KMS-11 (cell line): ENCODE measurements at regions not wholly inside any gene's neighbourhood (a gene's known extent, or its start where the extent isn't known, plus 50 kb on each side); places are given as distances from the start of the nearest gene placed in this dataset.

Experiments
- H2AFZ ChIP-seq: fragments of 200-600 bp; sonication (generic); 2 replicates; pipeline ENCODE4 v1.6.1; 2016; ENCODE audit warnings: antibody characterized with exemption, mixed run types, low read depth
- H3K27ac ChIP-seq: fragments of 200-600 bp; sonication (generic); 2 replicates; pipeline ENCODE4 v1.6.1; 2016; ENCODE audit warnings: mild to moderate bottlenecking, mixed run types
- H3K27me3 ChIP-seq: fragments of 200-600 bp; sonication (generic); 2 replicates; pipeline ENCODE4 v1.6.1; 2017; ENCODE audit warnings: mild to moderate bottlenecking, low read depth, mixed run types, moderate library complexity; ENCODE audit not compliant: insufficient read depth
- H3K36me3 ChIP-seq: fragments of 200-600 bp; sonication (generic); 2 replicates; pipeline ENCODE4 v1.6.1; 2017; ENCODE audit warnings: mild to moderate bottlenecking, mixed run types; ENCODE audit not compliant: insufficient read depth
- H3K4me1 ChIP-seq: fragments of 200-600 bp; sonication (generic); 2 replicates; pipeline ENCODE4 v1.6.1; 2016; ENCODE audit warnings: mild to moderate bottlenecking, low read depth, mixed run types; ENCODE audit not compliant: poor library complexity, severe bottlenecking
- H3K4me2 ChIP-seq: fragments of 200-600 bp; sonication (generic); 2 replicates; pipeline ENCODE4 v1.7.0; 2016; ENCODE audit warnings: mild to moderate bottlenecking, mixed run types
- H3K4me3 ChIP-seq: fragments of 200-600 bp; sonication (generic); IDR thresholded peaks from 2 replicates; pipeline ENCODE4 v1.6.1; 2017; ENCODE audit warnings: low read depth, low read length, mixed read lengths; ENCODE audit not compliant: insufficient read depth
- H3K79me2 ChIP-seq: fragments of 200-600 bp; sonication (generic); 2 replicates; pipeline ENCODE4 v1.6.1; 2016; ENCODE audit warnings: low read depth, mixed run types; ENCODE audit not compliant: insufficient read depth
- H3K9ac ChIP-seq: fragments of 200-600 bp; sonication (generic); 2 replicates; pipeline ENCODE4 v1.6.1; 2016; ENCODE audit warnings: mild to moderate bottlenecking, mixed run types
- H4K20me1 ChIP-seq: fragments of 200-600 bp; sonication (generic); 2 replicates; pipeline ENCODE4 v1.6.1; 2016; ENCODE audit warnings: mild to moderate bottlenecking, mixed run types; ENCODE audit not compliant: insufficient read depth
- CTCF ChIP-seq: fragments of 200-600 bp; sonication (generic); conservative IDR thresholded peaks from 2 replicates; pipeline ENCODE4 v1.6.1; 2017; ENCODE audit warnings: low read depth, mild to moderate bottlenecking, antibody characterized with exemption, low read length, moderate library complexity, mixed read lengths

- H3K4me2 ChIP-seq: no peak overlapping the region
- H3K79me2 ChIP-seq: no peaks in the 10 kb centered on the region
Observed at GRCh38 chr3:84538597-84538996, 420.2 kb upstream of the CADM2 start.

GRCh38 chr3:84547207-84547606 is 411.6 kb upstream of the CADM2 start:
- Histone ChIP-seq H3K9ac (no peak overlapping the region), H2AFZ (no peak overlapping the region), H3K79me2 (no peaks in the 10 kb centered on the region), H4K20me1 (no peaks in the 10 kb centered on the region), H3K4me3 (no peak overlapping the region), H3K4me2 (no peak overlapping the region), H3K27me3 (no peaks in the 10 kb centered on the region), H3K27ac (no peak overlapping the region), H3K4me1 (no peaks in the 10 kb centered on the region), H3K36me3 (no peaks in the 10 kb centered on the region)
- TF ChIP-seq CTCF: no peak

More at GRCh38 chr3:84538597-84538996, 420.2 kb upstream of the CADM2 start:
- H3K27ac ChIP-seq: no peak overlapping the region
- H2AFZ ChIP-seq: no peak overlapping the region
- H3K4me3 ChIP-seq: no peak overlapping the region
- H3K9ac ChIP-seq: no peak overlapping the region
- TF ChIP-seq CTCF: no peak
- H3K36me3 ChIP-seq: no peaks in the 10 kb centered on the region
- no peaks in the 10 kb centered on the region for H3K4me1 ChIP-seq
- no peaks in the 10 kb centered on the region for H4K20me1 ChIP-seq
- no peaks in the 10 kb centered on the region for H3K27me3 ChIP-seq

GRCh38 chr3:84547971-84548970 is 410.5 kb upstream of the CADM2 start:
- H3K79me2 ChIP-seq: no peaks in the 10 kb centered on the region
- H4K20me1 ChIP-seq: no peaks in the 10 kb centered on the region
- no peak overlapping the region for H3K9ac ChIP-seq
- H2AFZ ChIP-seq: peak overlapping the region; percentile 30
- no peak overlapping the region for H3K4me2 ChIP-seq
- no peak overlapping the region for H3K4me3 ChIP-seq
- no peaks in the 10 kb centered on the region for H3K4me1 ChIP-seq
- H3K27me3 ChIP-seq: no peaks in the 10 kb centered on the region
- no peaks in the 10 kb centered on the region for H3K36me3 ChIP-seq
- TF ChIP-seq CTCF: peak; percentile 55
- no peak overlapping the region for H3K27ac ChIP-seq

GRCh38 chr3:84555629-84556028 is 403.2 kb upstream of the CADM2 start:
- H3K4me3 ChIP-seq: no peak overlapping the region
- H3K27ac ChIP-seq: no peak overlapping the region
- no peaks in the 10 kb centered on the region for H4K20me1 ChIP-seq
- H3K9ac ChIP-seq: no peak overlapping the region
- no peaks in the 10 kb centered on the region for H3K79me2 ChIP-seq
- no peaks in the 10 kb centered on the region for H3K4me1 ChIP-seq
- no peaks in the 10 kb centered on the region for H3K27me3 ChIP-seq
- H3K4me2 ChIP-seq: no peak overlapping the region
- TF ChIP-seq CTCF: no peak
- H3K36me3 ChIP-seq: no peaks in the 10 kb centered on the region
- H2AFZ ChIP-seq: no peak overlapping the region
